ENCODE measurements at regions not wholly inside any gene's neighbourhood (a gene's known extent, or its start where the extent isn't known, plus 50 kb on each side); places are given as distances from the start of the nearest gene placed in this dataset.

DNA sequence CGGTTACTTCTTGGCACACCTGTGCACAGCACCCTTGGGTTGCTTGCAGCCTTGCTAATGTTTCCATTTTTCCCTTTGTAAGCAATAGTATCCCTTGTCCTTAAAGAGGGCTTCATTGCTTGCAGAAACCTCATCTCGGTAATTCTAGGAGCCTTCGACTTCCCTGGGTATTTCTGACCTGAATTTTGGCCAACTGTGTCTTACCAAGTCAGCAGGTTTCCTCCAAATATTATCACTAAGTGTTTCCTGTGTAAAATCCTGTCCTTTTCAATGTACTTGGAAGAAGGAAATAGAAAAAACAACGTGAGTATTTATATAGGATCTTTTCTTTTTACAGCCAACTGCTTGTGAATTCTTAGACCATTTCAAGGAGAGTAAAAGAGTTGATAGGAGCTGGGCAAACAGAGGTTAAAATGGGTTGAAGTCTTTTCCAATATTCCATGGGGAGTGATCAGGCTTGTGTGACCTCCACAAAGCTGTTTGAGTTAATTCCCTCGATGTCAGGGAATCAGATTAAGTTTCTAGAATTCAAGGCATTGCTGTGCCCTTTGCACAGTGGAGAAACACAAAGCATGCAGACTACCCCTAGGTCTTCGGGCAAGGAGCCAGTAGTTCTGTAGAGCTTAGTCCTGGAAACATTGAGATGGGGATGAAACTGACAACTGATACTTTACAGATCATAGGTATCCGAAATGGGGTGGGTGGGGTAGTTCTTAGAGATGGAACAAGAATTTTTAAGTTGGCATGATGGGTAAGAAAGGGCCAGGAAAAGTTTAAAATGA, 209.9 kb downstream of the CPE start:
- intact Hi-C loops (cut with micrococcal nuclease): no loop called here
- Histone ChIP-seq H3K4me3 (no peak overlapping the region), H3K36me3 (no peaks in the 10 kb centered on the region), H3K27ac (replicated peaks) (no peak overlapping the region), H3K27me3 (ENCODE audit: low read depth) (no peaks in the 10 kb centered on the region), H3K9me3 (replicated peaks) (peaks cover 12% of the 10 kb centered on the region), H3K4me1 (peaks cover 5% of the 10 kb centered on the region)
- TF ChIP-seq, protein P1, sequence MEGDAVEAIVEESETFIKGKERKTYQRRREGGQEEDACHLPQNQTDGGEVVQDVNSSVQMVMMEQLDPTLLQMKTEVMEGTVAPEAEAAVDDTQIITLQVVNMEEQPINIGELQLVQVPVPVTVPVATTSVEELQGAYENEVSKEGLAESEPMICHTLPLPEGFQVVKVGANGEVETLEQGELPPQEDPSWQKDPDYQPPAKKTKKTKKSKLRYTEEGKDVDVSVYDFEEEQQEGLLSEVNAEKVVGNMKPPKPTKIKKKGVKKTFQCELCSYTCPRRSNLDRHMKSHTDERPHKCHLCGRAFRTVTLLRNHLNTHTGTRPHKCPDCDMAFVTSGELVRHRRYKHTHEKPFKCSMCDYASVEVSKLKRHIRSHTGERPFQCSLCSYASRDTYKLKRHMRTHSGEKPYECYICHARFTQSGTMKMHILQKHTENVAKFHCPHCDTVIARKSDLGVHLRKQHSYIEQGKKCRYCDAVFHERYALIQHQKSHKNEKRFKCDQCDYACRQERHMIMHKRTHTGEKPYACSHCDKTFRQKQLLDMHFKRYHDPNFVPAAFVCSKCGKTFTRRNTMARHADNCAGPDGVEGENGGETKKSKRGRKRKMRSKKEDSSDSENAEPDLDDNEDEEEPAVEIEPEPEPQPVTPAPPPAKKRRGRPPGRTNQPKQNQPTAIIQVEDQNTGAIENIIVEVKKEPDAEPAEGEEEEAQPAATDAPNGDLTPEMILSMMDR (IDR thresholded peaks at IDR 0.05; ENCODE audit: borderline replicate concordance): no peak
- DNase-seq: no peak

DNA sequence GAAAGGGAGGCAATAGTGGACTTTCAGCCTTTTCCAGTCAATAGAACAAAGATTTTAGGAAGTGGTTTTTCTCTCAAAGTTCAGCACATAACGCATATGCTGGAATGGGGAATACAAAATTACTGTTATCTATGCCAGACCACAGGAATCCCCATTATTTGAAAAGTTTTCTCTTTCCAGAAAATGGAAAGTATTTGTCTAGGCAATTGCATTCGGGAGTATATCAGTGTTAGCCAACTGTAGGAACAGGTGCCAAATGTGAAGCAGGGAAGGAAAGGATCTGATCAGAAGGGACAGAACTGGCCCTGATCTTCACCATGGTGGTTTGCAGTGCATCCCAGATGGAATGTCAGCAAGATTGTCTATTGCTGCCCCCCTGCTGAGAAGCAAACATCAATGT, 213.6 kb downstream of the CPE start:
- no peak for DNase-seq
- H3K36me3 ChIP-seq: no peaks in the 10 kb centered on the region
- TF ChIP-seq, protein P1 (IDR thresholded peaks at IDR 0.05; ENCODE audit: borderline replicate concordance): no peak
- intact Hi-C loops (cut with micrococcal nuclease): no loop called here
- H3K27ac ChIP-seq (replicated peaks): no peak overlapping the region
- H3K9me3 ChIP-seq (replicated peaks): no peaks in the 10 kb centered on the region
- peaks cover 5% of the 10 kb centered on the region for H3K4me1 ChIP-seq
- H3K4me3 ChIP-seq: no peak overlapping the region
- no peaks in the 10 kb centered on the region for H3K27me3 ChIP-seq (ENCODE audit: low read depth)

DNA sequence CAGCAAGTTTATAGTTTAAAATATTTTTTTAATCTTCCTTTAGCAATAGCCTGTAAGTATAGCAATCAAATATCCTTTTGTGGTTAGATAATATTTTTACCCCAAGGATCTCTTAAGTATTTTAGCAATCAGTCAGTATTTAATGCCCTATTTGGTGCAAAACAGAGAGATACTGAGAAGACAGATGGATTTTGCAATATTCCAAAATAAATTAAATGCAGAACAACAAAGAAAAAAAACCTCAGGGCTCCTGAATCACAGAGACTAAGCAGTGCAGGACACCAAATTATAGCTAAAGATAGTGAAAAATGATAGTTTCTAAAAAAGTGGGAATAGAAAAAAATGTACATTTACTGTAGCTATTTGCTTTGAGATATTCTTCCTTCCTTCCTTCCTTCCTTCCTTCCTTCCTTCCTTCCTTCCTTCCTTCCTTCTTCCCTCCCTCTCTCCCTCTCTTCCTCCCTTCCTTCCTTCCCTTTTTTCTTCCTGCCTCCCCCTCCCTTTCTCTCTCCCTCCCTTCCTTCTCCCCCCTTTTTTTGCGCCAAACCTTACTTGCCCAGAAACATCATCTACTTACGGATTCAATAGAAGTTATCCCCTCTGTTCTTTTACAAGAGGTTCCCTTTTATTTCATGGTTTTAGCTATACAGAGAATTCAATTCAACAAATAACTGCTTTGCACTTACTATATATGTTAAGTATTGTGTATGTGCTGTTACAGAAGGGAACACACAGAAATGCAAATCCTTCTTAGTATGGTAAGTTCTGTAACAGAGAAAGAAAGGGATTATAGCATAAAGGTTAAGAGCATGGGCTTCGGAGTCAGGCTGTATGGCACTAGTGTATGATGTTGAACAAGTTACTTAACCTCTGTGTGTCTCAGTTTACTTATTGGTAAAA, 219.0 kb downstream of the CPE start:
- no peaks in the 10 kb centered on the region for H3K9me3 ChIP-seq (replicated peaks)
- DNase-seq: no peak
- no peak overlapping the region for H3K27ac ChIP-seq (replicated peaks)
- TF ChIP-seq, protein P1 (IDR thresholded peaks at IDR 0.05; ENCODE audit: borderline replicate concordance): no peak
- no peaks in the 10 kb centered on the region for H3K36me3 ChIP-seq
- H3K4me3 ChIP-seq: no peak overlapping the region
- H3K4me1 ChIP-seq: no peaks in the 10 kb centered on the region
- intact Hi-C loops (cut with micrococcal nuclease): no loop called here
- H3K27me3 ChIP-seq (ENCODE audit: low read depth): no peaks in the 10 kb centered on the region

DNA sequence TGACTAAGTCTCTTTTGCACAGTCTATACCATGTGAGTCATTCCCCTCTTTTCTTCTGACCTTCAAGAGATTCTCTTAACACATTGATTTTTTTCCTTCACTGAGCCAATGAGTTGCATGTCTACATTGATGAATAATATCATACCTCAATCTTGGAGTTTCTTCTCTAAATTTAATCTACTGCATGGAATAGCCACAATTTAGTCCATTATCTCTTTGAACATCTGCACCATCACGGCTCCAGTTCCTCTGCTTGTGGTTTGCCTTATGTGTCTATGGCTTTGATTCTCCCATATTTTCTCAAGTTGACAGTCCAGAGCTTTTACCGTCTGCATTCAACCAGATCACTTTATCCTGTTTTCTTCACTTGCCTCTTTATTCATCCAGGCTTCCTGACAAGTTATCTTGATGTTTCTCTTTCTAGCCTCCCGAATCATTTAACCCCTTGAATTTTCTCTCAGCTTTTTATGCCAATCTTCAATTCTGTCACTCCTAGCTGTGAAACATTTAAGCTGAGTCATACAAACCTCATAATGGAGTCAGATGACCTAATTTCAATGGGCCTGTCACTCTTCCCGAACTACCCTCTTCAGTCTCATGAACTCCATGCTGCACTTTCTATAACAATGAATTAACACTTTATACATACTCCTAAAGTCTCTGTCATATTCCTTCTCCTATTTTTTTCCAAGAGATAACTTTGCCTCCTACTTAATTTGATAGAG, 222.3 kb downstream of the CPE start:
- no peaks in the 10 kb centered on the region for H3K27me3 ChIP-seq (ENCODE audit: low read depth)
- no peak overlapping the region for H3K27ac ChIP-seq (replicated peaks)
- intact Hi-C loops (cut with micrococcal nuclease): no loop called here
- H3K4me3 ChIP-seq: no peak overlapping the region
- peaks cover 3% of the 10 kb centered on the region for H3K4me1 ChIP-seq
- no peaks in the 10 kb centered on the region for H3K36me3 ChIP-seq
- DNase-seq: no peak
- no peaks in the 10 kb centered on the region for H3K9me3 ChIP-seq (replicated peaks)
- TF ChIP-seq, protein P1 (IDR thresholded peaks at IDR 0.05; ENCODE audit: borderline replicate concordance): no peak

DNA sequence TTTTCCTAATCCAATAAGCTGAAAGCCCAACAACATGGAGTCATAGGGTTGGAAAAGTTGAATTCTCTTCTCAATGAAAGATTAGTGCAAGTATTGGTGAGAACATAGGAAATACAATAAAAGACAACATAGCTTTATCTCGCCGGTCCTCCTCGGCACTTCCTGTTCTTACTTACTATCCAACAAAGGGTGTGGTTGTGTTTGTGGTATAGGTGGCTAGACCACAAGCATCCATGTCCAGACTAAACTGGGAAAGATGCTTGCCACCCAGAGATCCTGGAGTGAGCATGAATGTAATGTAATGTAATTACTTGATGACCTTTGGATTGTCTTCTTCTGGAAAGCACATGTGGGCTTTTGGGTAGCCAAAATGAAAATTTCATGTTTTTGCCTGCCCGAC, 223.8 kb downstream of the CPE start:
- Histone ChIP-seq H3K4me3 (no peak overlapping the region), H3K4me1 (peaks cover 9% of the 10 kb centered on the region), H3K36me3 (no peaks in the 10 kb centered on the region), H3K27ac (replicated peaks) (no peak overlapping the region), H3K27me3 (ENCODE audit: low read depth) (no peaks in the 10 kb centered on the region), H3K9me3 (replicated peaks) (no peaks in the 10 kb centered on the region)
- DNase-seq: no peak
- TF ChIP-seq, protein P1 (IDR thresholded peaks at IDR 0.05; ENCODE audit: borderline replicate concordance): no peak
- intact Hi-C loops (cut with micrococcal nuclease): no loop called here
